ENCODE measurements at regions not wholly inside any gene's neighbourhood (a gene's known extent, or its start where the extent isn't known, plus 50 kb on each side); places are given as distances from the start of the nearest gene placed in this dataset.

GRCh38 chr1:22352355-22352754 lies 99.3 kb upstream of the ZBTB40 start:
- no peak for TF ChIP-seq BHLHE40 (IDR thresholded peaks at IDR 0.05; ENCODE audit: borderline replicate concordance)
- TF ChIP-seq ELF4 (IDR thresholded peaks at IDR 0.05) = no peak
